HEK293 (cell line): ENCODE measurements at regions not wholly inside any gene's neighbourhood (a gene's known extent, or its start where the extent isn't known, plus 50 kb on each side); places are given as distances from the start of the nearest gene placed in this dataset.

Experiments used
- CTCF ChIA-PET: fragments of 350-600 bp; formaldehyde crosslinking; extraction: SDS; loops from one replicate; lab custom pipeline; 2021; ENCODE audit warnings: antibody characterized with exemption; lab: Yijun Ruan, JAX
- POLR2A ChIA-PET: fragments of 300-600 bp; formaldehyde crosslinking; extraction: SDS; loops from one replicate; lab custom pipeline; 2020; ENCODE audit warnings: antibody characterized with exemption, inconsistent platforms; lab: Yijun Ruan, JAX
- H3K27ac ChIP-seq: fragments of 200-500 bp; sonication (Bioruptor generic); 2 replicates; pipeline ENCODE4 v1.5.1; 2014; ENCODE audit warnings: low read depth, low read length, control low read depth, inconsistent platforms; ENCODE audit errors: extremely low read depth
- H3K36me3 ChIP-seq, 2 experiments: fragments of 200-500 bp in 1 of 2; sonication (Bioruptor generic) in 1 of 2; 1 replicate in 1 of 2; 2 replicates in 1 of 2; pipeline ENCODE4 v1.5.1; 2014 to 2017; ENCODE audit warnings: inconsistent platforms in 2 of 2, low read length in 2 of 2; ENCODE audit not compliant: control insufficient read depth in 2 of 2, insufficient read depth in 1 of 2
- H3K4me1 ChIP-seq: fragments of 200-500 bp; sonication (Bioruptor generic); 2 replicates; pipeline ENCODE4 v1.5.1; 2014; ENCODE audit warnings: mild to moderate bottlenecking, low read length, inconsistent platforms; ENCODE audit not compliant: control insufficient read depth, insufficient read depth
- H3K4me3 ChIP-seq: 2 replicates; pipeline ENCODE4 v1.5.1; 2011; ENCODE audit warnings: low read depth, mild to moderate bottlenecking, control low read depth, low read length, moderate library complexity
- H3K9me3 ChIP-seq: fragments of 200-500 bp; sonication (Bioruptor generic); 2 replicates; pipeline ENCODE4 v1.5.1; 2014; ENCODE audit warnings: low read depth, low read length, inconsistent platforms; ENCODE audit not compliant: control insufficient read depth, insufficient read depth
- ATF2 ChIP-seq: fragments of 450-650 bp; formaldehyde crosslinking; IDR thresholded peaks from 2 replicates; pipeline ENCODE4 v1.5.1; 2016; ENCODE audit warnings: missing biosample characterization, missing genetic modification characterization, low read depth
- BCL11A ChIP-seq: fragments of 450-650 bp; formaldehyde crosslinking; IDR thresholded peaks from 2 replicates; pipeline ENCODE4 v1.5.1; 2016; ENCODE audit warnings: low read depth, missing biosample characterization, missing genetic modification characterization
- EGR2 ChIP-seq: fragments of 450-650 bp; formaldehyde crosslinking; IDR thresholded peaks from 2 replicates; pipeline ENCODE4 v1.5.1; 2016; ENCODE audit warnings: low read depth, missing biosample characterization, missing genetic modification characterization
- ZFP41 ChIP-seq: fragments of 450-650 bp; formaldehyde crosslinking; IDR thresholded peaks from 2 replicates; pipeline ENCODE4 v1.5.1; 2016; ENCODE audit warnings: missing biosample characterization, missing genetic modification characterization, borderline replicate concordance
- ZNF10 ChIP-seq: fragments of 450-650 bp; formaldehyde crosslinking; IDR thresholded peaks from 2 replicates; pipeline ENCODE4 v1.5.1; 2017; ENCODE audit warnings: missing biosample characterization, missing genetic modification characterization
- ZNF138 ChIP-seq: fragments of 450-650 bp; formaldehyde crosslinking; IDR thresholded peaks from 2 replicates; pipeline ENCODE4 v1.5.1; 2016; ENCODE audit warnings: missing biosample characterization, missing genetic modification characterization, borderline replicate concordance
- ZNF211 ChIP-seq: fragments of 450-650 bp; formaldehyde crosslinking; IDR thresholded peaks from 2 replicates; pipeline ENCODE4 v1.5.1; 2016; ENCODE audit warnings: low read depth, missing biosample characterization, missing genetic modification characterization
- ZNF24 ChIP-seq: fragments of 450-650 bp; formaldehyde crosslinking; IDR thresholded peaks from 2 replicates; pipeline ENCODE4 v1.5.1; 2016; ENCODE audit warnings: missing biosample characterization, missing genetic modification characterization
- ZNF248 ChIP-seq: fragments of 450-650 bp; formaldehyde crosslinking; IDR thresholded peaks from 2 replicates; pipeline ENCODE4 v1.5.1; 2017; ENCODE audit warnings: missing biosample characterization, missing genetic modification characterization
- ZNF266 ChIP-seq: fragments of 450-650 bp; formaldehyde crosslinking; IDR thresholded peaks from 2 replicates; pipeline ENCODE4 v1.5.1; 2016; ENCODE audit warnings: missing biosample characterization, missing genetic modification characterization, low read depth
- ZNF274 ChIP-seq, 2 experiments: fragments of 200-500 bp in 1 of 2; fragments of 450-650 bp in 1 of 2; sonication (Bioruptor generic) in 1 of 2; formaldehyde crosslinking in 1 of 2; IDR thresholded peaks; 2 replicates each; pipeline versions ENCODE4 v1.5.1 to v1.6.1; 2014 to 2016; ENCODE audit warnings: borderline replicate concordance in 1 of 2, inconsistent platforms in 1 of 2, low read length in 1 of 2, missing biosample characterization in 1 of 2, missing genetic modification characterization in 1 of 2
- ZNF354C ChIP-seq: fragments of 450-650 bp; formaldehyde crosslinking; IDR thresholded peaks from 2 replicates; pipeline ENCODE4 v1.5.1; 2016; ENCODE audit warnings: missing biosample characterization, missing genetic modification characterization, low read depth, borderline replicate concordance
- ZNF391 ChIP-seq: fragments of 450-650 bp; formaldehyde crosslinking; IDR thresholded peaks from 2 replicates; pipeline ENCODE4 v1.5.1; 2016; ENCODE audit warnings: low read depth, missing biosample characterization, missing genetic modification characterization, borderline replicate concordance
- ZNF510 ChIP-seq: fragments of 450-650 bp; formaldehyde crosslinking; IDR thresholded peaks from 2 replicates; pipeline ENCODE4 v1.5.1; 2018; ENCODE audit warnings: mild to moderate bottlenecking, missing genetic modification characterization, missing biosample characterization; ENCODE audit not compliant: insufficient replicate concordance
- ZNF513 ChIP-seq: fragments of 450-650 bp; IDR thresholded peaks from 2 replicates; pipeline ENCODE4 v1.5.1; 2018; ENCODE audit warnings: missing biosample characterization, missing genetic modification characterization
- ZNF626 ChIP-seq: fragments of 450-650 bp; sonication (Bioruptor Pico); formaldehyde crosslinking; IDR thresholded peaks from 2 replicates; pipeline ENCODE4 v1.5.1; 2018; ENCODE audit warnings: missing biosample characterization, missing genetic modification characterization, inconsistent platforms
- ZNF670 ChIP-seq: fragments of 450-650 bp; formaldehyde crosslinking; IDR thresholded peaks from 2 replicates; pipeline ENCODE4 v1.5.1; 2016; ENCODE audit warnings: missing biosample characterization, missing genetic modification characterization, low read depth
- ZNF785 ChIP-seq: fragments of 450-650 bp; formaldehyde crosslinking; IDR thresholded peaks from 2 replicates; pipeline ENCODE4 v1.5.1; 2016; ENCODE audit warnings: missing biosample characterization, missing genetic modification characterization
- ZNF830 ChIP-seq: fragments of 450-650 bp; IDR thresholded peaks from 2 replicates; pipeline ENCODE4 v1.5.0; 2018; ENCODE audit warnings: missing biosample characterization, missing genetic modification characterization, low read depth, mild to moderate bottlenecking, moderate library complexity
- ZSCAN23 ChIP-seq: fragments of 450-650 bp; formaldehyde crosslinking; IDR thresholded peaks from 2 replicates; pipeline ENCODE4 v1.5.1; 2016; ENCODE audit warnings: missing biosample characterization, missing genetic modification characterization
- ZSCAN30 ChIP-seq: fragments of 450-650 bp; IDR thresholded peaks from 2 replicates; pipeline ENCODE4 v1.5.1; 2018; ENCODE audit warnings: missing biosample characterization, mild to moderate bottlenecking, missing genetic modification characterization, moderate library complexity
- ZSCAN4 ChIP-seq: fragments of 450-650 bp; formaldehyde crosslinking; IDR thresholded peaks from 2 replicates; pipeline ENCODE4 v1.5.1; 2017; ENCODE audit warnings: missing biosample characterization, missing genetic modification characterization

- H3K4me3 ChIP-seq: no peak overlapping the region
- TF ChIP-seq ZNF510 (tag by site-specific recombination) (no peak), ZNF670 (no peak), ZNF248 (no peak), BCL11A (tag by site-specific recombination) (no peak), ZNF274 (IDR thresholded peaks at IDR 0.05; ENCODE audit: low read length) (no peak), ZNF274 (tag by site-specific recombination; IDR thresholded peaks at IDR 0.05; ENCODE audit: borderline replicate concordance) (no peak), ZNF626 (tag by site-specific recombination) (no peak), ZNF24 (tag by site-specific recombination) (no peak), ZFP41 (tag by site-specific recombination) (no peak), ZNF138 (tag by site-specific recombination) (no peak), ZNF266 (tag by site-specific recombination) (no peak), ZSCAN23 (no peak), EGR2 (tag by site-specific recombination) (no peak), ZSCAN30 (no peak), ZNF10 (tag by site-specific recombination) (no peak), ZNF785 (no peak), ZNF211 (no peak), ZNF354C (tag by site-specific recombination) (no peak), ZSCAN4 (tag by site-specific recombination) (no peak), ZNF830 (tag by site-specific recombination) (no peak), ZNF513 (tag by site-specific recombination) (no peak)
- ChIA-PET CTCF (no interaction called here), POLR2A (interaction anchor here (0.5 kb wide), 1 partner anchor 389 kb away, joined by 3 read pairs; no protein-coding TSS in a partner anchor)
- H3K36me3 ChIP-seq: no peaks in the 10 kb centered on the region
- no peaks in the 10 kb centered on the region for H3K4me1 ChIP-seq
- H3K27ac ChIP-seq: no peak overlapping the region
- no peaks in the 10 kb centered on the region for H3K9me3 ChIP-seq
These were observed 777.6 kb upstream of the FANCL start for GRCh38 chr2:59018737-59019136.

- Histone ChIP-seq H3K4me3 (no peak overlapping the region), H3K36me3 (no peaks in the 10 kb centered on the region), H3K4me1 (no peaks in the 10 kb centered on the region), H3K9me3 (no peaks in the 10 kb centered on the region), H3K27ac (no peak overlapping the region)
- POLR2A ChIA-PET: no interaction called here
- no peak for TF ChIP-seq ATF2 (tag by site-specific recombination)
- no peak for TF ChIP-seq ZNF391 (tag by site-specific recombination)
- CTCF ChIA-PET: interaction anchor here (2.3 kb wide), 1 partner anchor 10 kb away, joined by 13 read pairs; no protein-coding TSS in a partner anchor
These were observed 773.9 kb upstream of the FANCL start for GRCh38 chr2:59015027-59015426.
